K562 (cell line): ENCODE measurements at regions not wholly inside any gene's neighbourhood (a gene's known extent, or its start where the extent isn't known, plus 50 kb on each side); places are given as distances from the start of the nearest gene placed in this dataset.

ENCODE experiments used
- ATAC-seq: fragments of 200-7000 bp; cut with Tn5 transposase; 3 replicates; pipeline ENCODE4 v1.9.1; 2020; ENCODE audit warnings: moderate library complexity
- BruUV-seq: library from RNA; stranded (reverse); fragments of 400-500 nt; replicated peaks from 2 replicates; lab custom pipeline; 2021; lab: Mats Ljungman, UMichigan
- CTCF ChIA-PET: fragments of 300-600 bp; formaldehyde crosslinking; extraction: SDS; loops from one replicate; lab custom pipeline; 2021; ENCODE audit warnings: low intra/inter-chr PET ratio; lab: Yijun Ruan, JAX
- POLR2A ChIA-PET: fragments of 300-600, 350-650 bp; sonication (Branson Sonifier 250); formaldehyde crosslinking; extraction: SDS; loops from one replicate; lab custom pipeline; 2021; ENCODE audit warnings: antibody characterized with exemption, inconsistent platforms; lab: Yijun Ruan, JAX
- DNase-seq, 4 experiments: peaks; one replicate each; pipeline versions ENCODE4 v3.0.0 to v3.0.0-alpha.2; 2011 to 2018; ENCODE audit warnings: low spot score in 3 of 4, mixed read lengths in 3 of 4; ENCODE audit errors: extremely low read depth in 1 of 4
- FAIRE-seq: peaks from 2 replicates; lab custom pipeline; 2011; peaks lifted over from hg19 to GRCh38; lab: Jason Lieb, UNC
- H2AFZ ChIP-seq: 2 replicates; pipeline ENCODE4 v1.6.0; 2011; ENCODE audit warnings: low read depth, low read length, control low read depth, inconsistent platforms
- H3K27ac ChIP-seq: fragments of 200-600 bp; 3 replicates; pipeline ENCODE4 v1.8.0; 2011; ENCODE audit warnings: low read depth, mild to moderate bottlenecking, control low read depth, inconsistent platforms, low read length, moderate library complexity, mixed read lengths; ENCODE audit errors: extremely low read depth
- H3K27me3 ChIP-seq, 2 experiments: fragments of 300-600 bp in 1 of 2; 2 replicates in 1 of 2; 3 replicates in 1 of 2; pipeline versions ENCODE4 v1.6.0 to v1.8.0; 2011; ENCODE audit warnings: inconsistent platforms in 2 of 2, low read length in 2 of 2, mild to moderate bottlenecking in 1 of 2, mixed read lengths in 1 of 2, moderate library complexity in 1 of 2; ENCODE audit not compliant: control insufficient read depth in 2 of 2, insufficient read depth in 2 of 2
- H3K36me3 ChIP-seq: fragments of 300-600 bp; 3 replicates; pipeline ENCODE4 v1.8.0; 2011; ENCODE audit warnings: mild to moderate bottlenecking, low read length, inconsistent platforms; ENCODE audit not compliant: control insufficient read depth, insufficient read depth
- H3K4me1 ChIP-seq, 2 experiments: fragments of 200-600 bp in 1 of 2; replicated peaks in 1 of 2; 2 replicates in 1 of 2; 3 replicates in 1 of 2; pipeline versions ENCODE4 v1.5.1 to v1.8.0; 2011; ENCODE audit warnings: inconsistent platforms in 2 of 2, low read length in 2 of 2, mild to moderate bottlenecking in 1 of 2, mixed read lengths in 1 of 2, moderate library complexity in 1 of 2; ENCODE audit not compliant: control insufficient read depth in 2 of 2, insufficient read depth in 2 of 2
- H3K4me2 ChIP-seq: 2 replicates; pipeline ENCODE4 v1.6.1; 2011; ENCODE audit warnings: low read length, control low read depth, inconsistent platforms, mixed read lengths; ENCODE audit not compliant: insufficient read depth
- H3K4me3 ChIP-seq: fragments of 200-600 bp; sonication (generic), shearing (Covaris generic); 2 replicates; pipeline ENCODE4 v1.5.1; 2016; ENCODE audit warnings: control low read depth, inconsistent platforms
- H3K79me2 ChIP-seq: fragments of 200-600 bp; 3 replicates; pipeline ENCODE4 v1.8.0; 2011; ENCODE audit warnings: low read length, inconsistent platforms; ENCODE audit not compliant: control insufficient read depth, insufficient read depth
- H3K9ac ChIP-seq, 2 experiments: 2 replicates each; pipeline versions ENCODE4 v1.6.0 to v1.6.1; 2011; ENCODE audit warnings: low read depth in 2 of 2, low read length in 2 of 2, control low read depth in 1 of 2, inconsistent platforms in 1 of 2, mild to moderate bottlenecking in 1 of 2, mixed read lengths in 1 of 2; ENCODE audit not compliant: insufficient read depth in 1 of 2
- H3K9me1 ChIP-seq: one replicate; pipeline ENCODE4 v1.6.0; 2011; ENCODE audit warnings: inconsistent platforms, mild to moderate bottlenecking, low read length, moderate library complexity; ENCODE audit not compliant: control insufficient read depth, insufficient read depth
- H3K9me3 ChIP-seq: replicated peaks from 2 replicates; pipeline ENCODE4 v1.5.1; 2011; ENCODE audit warnings: low read depth, low read length, inconsistent platforms; ENCODE audit not compliant: control insufficient read depth, insufficient read depth
- H4K20me1 ChIP-seq: replicated peaks from 2 replicates; pipeline ENCODE4 v1.6.1; 2011; ENCODE audit warnings: low read length, inconsistent platforms, mixed read lengths; ENCODE audit not compliant: control insufficient read depth, insufficient read depth
- BCOR ChIP-seq: fragments of 450-650 bp; IDR thresholded peaks from 2 replicates; pipeline ENCODE4 v1.6.1; 2016
- CCNT2 ChIP-seq: IDR thresholded peaks from 2 replicates; pipeline ENCODE4 v1.6.1; 2011; ENCODE audit warnings: borderline replicate concordance, low read depth, mild to moderate bottlenecking, moderate library complexity, mixed read lengths, low read length; ENCODE audit not compliant: insufficient read length; ENCODE audit errors: extremely low read depth
- EGR1 ChIP-seq: fragments of 450-650 bp; conservative IDR thresholded peaks from 2 replicates; pipeline ENCODE4 v1.6.1; 2017; ENCODE audit warnings: mild to moderate bottlenecking
- EZH2 ChIP-seq: IDR thresholded peaks from 2 replicates; pipeline ENCODE4 v1.6.1; 2012; ENCODE audit warnings: low read depth, mild to moderate bottlenecking, inconsistent platforms, low read length, borderline replicate concordance
- FOXO4 ChIP-seq: fragments of 450-650 bp; formaldehyde crosslinking; IDR thresholded peaks from 2 replicates; pipeline ENCODE4 v1.4.0; 2020; ENCODE audit warnings: mild to moderate bottlenecking, moderate library complexity
- HLTF ChIP-seq: fragments of 450-650 bp; IDR thresholded peaks from 2 replicates; pipeline ENCODE4 v1.6.1; 2016
- HNRNPLL ChIP-seq: fragments of 200-400 bp; formaldehyde crosslinking; IDR thresholded peaks from 2 replicates; pipeline ENCODE4 v1.6.1; 2017; ENCODE audit warnings: low read length, low read depth, mild to moderate bottlenecking; ENCODE audit not compliant: poor library complexity, severe bottlenecking
- MAZ ChIP-seq, 2 experiments: fragments of 450-650 bp in 1 of 2; sonication (generic) in 1 of 2; formaldehyde crosslinking; IDR thresholded peaks in 1 of 2; conservative IDR thresholded peaks in 1 of 2; 2 replicates each; pipeline versions ENCODE4 v1.4.0 to v1.5.0; 2020; ENCODE audit warnings: mild to moderate bottlenecking in 1 of 2, missing genetic modification reagents in 1 of 2
- MTA3 ChIP-seq: fragments of 450-650 bp; formaldehyde crosslinking; IDR thresholded peaks from 2 replicates; pipeline ENCODE4 v1.6.1; 2017; ENCODE audit warnings: mild to moderate bottlenecking, borderline replicate concordance
- NR2C2 ChIP-seq, 2 experiments: fragments of 200-800 bp in 1 of 2; sonication (Bioruptor generic) in 1 of 2; sonication (generic) in 1 of 2; formaldehyde crosslinking in 1 of 2; IDR thresholded peaks; 2 replicates each; pipeline versions ENCODE4 v1.6.1 to v1.8.0; 2016 to 2022; ENCODE audit warnings: mild to moderate bottlenecking in 1 of 2, missing compliant biosample characterization in 1 of 2, missing genetic modification characterization in 1 of 2, missing genetic modification reagents in 1 of 2
- ZBTB11 ChIP-seq, 3 experiments: fragments of 200-800 bp in 1 of 3; fragments of 250-450 bp in 1 of 3; fragments of 450-650 bp in 1 of 3; sonication (Bioruptor Pico) in 1 of 3; sonication (Bioruptor generic) in 1 of 3; formaldehyde crosslinking in 1 of 3; IDR thresholded peaks; 2 replicates each; pipeline versions ENCODE4 v1.6.1 to v1.8.0; 2016 to 2022; ENCODE audit warnings: mild to moderate bottlenecking in 2 of 3, missing genetic modification characterization in 2 of 3, missing compliant biosample characterization in 1 of 3, moderate library complexity in 1 of 3
- ZNF133 ChIP-seq: fragments of 250-450 bp; sonication (Bioruptor Pico); IDR thresholded peaks from 2 replicates; pipeline ENCODE4 v1.4.0; 2020; ENCODE audit warnings: mild to moderate bottlenecking
- ZNF224 ChIP-seq: sonication (generic); formaldehyde crosslinking; IDR thresholded peaks from 2 replicates; pipeline ENCODE4 v1.8.0; 2022; ENCODE audit warnings: mild to moderate bottlenecking, missing genetic modification reagents
- WGBS: fragments of 100-300 bp; shearing (Covaris generic); methylation state at CpG from one replicate; pipeline ENCODE4 v1.1.6; 2016; ENCODE audit warnings: low coverage, mixed read lengths; ENCODE audit not compliant: insufficient coverage; ENCODE audit errors: missing lambda C conversion rate; 5-methylcytosine and 5-hydroxymethylcytosine counted together
- in situ Hi-C: fragments of 300-500 bp; cut with MboI; formaldehyde crosslinking; loops from 4 replicates; pipeline ENCODE4 v1.15.0; 2018; ENCODE audit warnings: inconsistent platforms, mixed read lengths
- intact Hi-C: fragments of 100-400 bp; cut with micrococcal nuclease; formaldehyde crosslinking; loops from 2 replicates; pipeline ENCODE4 v1.14.2; 2022

- ChIA-PET CTCF (no interaction called here), POLR2A (no interaction called here)
- H3K4me3 ChIP-seq, result no peak overlapping the region
- ATAC-seq (no peak), FAIRE-seq (no peak)
- 1% methylated on average over 4 of the region's 4 CpGs for WGBS
- H2AFZ ChIP-seq, result no peak overlapping the region
- no peak overlapping the region for H3K4me2 ChIP-seq
- in situ Hi-C loops, result no loop called here
- H3K36me3 ChIP-seq, result no peaks in the 10 kb centered on the region
- no peak overlapping the region for H3K27ac ChIP-seq
- no peaks in the 10 kb centered on the region for H3K9me3 ChIP-seq
- TF ChIP-seq CCNT2 (no peak), HLTF (no peak), EZH2 (no peak), ZBTB11 (CRISPR knock-in tag; IDR thresholded peaks at IDR 0.05) (no peak), NR2C2 (CRISPR knock-in tag; IDR thresholded peaks at IDR 0.05) (no peak), NR2C2 (tag; IDR thresholded peaks at IDR 0.05) (no peak), ZNF224 (CRISPR knock-in tag) (no peak), EGR1 (no peak), BCOR (no peak), FOXO4 (CRISPR knock-in tag) (no peak), HNRNPLL (no peak), ZNF133 (CRISPR knock-in tag) (no peak), MAZ (CRISPR knock-in tag; conservative IDR thresholded peaks at IDR 0.05 in 1 of 2, IDR thresholded peaks at IDR 0.05 in 1 of 2) (no peak), MTA3 (no peak)
- TF ChIP-seq, all 486 proteins: peak for 0
- H3K9ac ChIP-seq, result no peak overlapping the region
- intact Hi-C loops, result no loop called here
- no peaks in the 10 kb centered on the region for H3K9me1 ChIP-seq
- H3K27me3 ChIP-seq, result no peaks in the 10 kb centered on the region
- no TSS peak for BruUV-seq
- H3K79me2 ChIP-seq, result no peaks in the 10 kb centered on the region
- no peaks in the 10 kb centered on the region for H4K20me1 ChIP-seq
- no peak for DNase-seq
- no peaks in the 10 kb centered on the region for H3K4me1 ChIP-seq
Measured at GRCh38 chr5:16384804-16385203, 80.8 kb downstream of the ZNF622 start.
